ENCODE measurements at regions not wholly inside any gene's neighbourhood (a gene's known extent, or its start where the extent isn't known, plus 50 kb on each side); places are given as distances from the start of the nearest gene placed in this dataset.

DNA sequence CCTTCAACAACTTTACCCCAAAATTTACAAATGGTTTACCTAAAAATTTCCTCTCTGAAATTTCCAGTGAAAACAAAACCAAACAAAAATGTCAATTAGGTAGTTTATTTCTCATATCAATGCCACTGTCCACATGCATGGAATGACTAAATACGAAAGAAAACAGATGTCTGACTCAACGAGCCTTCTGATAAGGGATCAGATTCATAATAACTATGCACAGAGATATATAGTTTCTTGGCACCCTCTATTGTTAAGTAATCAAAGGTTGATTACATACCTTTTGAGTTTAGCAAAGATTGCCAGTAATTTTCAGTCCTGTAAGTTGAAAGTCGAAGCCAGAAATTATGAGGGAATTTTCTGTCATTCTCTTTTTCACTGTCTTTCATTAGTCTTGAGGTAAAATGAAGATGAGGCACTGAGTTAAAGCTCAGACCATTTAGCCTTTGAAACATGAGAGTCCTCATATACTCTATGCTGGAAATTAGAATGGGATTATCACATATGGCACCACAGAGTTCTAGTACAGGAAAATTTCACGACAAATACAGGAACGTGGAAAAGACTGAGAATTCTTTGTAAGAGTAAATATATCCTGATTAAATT is 519.1 kb upstream of the ANKRD30A start:
- TF ChIP-seq, protein P1, sequence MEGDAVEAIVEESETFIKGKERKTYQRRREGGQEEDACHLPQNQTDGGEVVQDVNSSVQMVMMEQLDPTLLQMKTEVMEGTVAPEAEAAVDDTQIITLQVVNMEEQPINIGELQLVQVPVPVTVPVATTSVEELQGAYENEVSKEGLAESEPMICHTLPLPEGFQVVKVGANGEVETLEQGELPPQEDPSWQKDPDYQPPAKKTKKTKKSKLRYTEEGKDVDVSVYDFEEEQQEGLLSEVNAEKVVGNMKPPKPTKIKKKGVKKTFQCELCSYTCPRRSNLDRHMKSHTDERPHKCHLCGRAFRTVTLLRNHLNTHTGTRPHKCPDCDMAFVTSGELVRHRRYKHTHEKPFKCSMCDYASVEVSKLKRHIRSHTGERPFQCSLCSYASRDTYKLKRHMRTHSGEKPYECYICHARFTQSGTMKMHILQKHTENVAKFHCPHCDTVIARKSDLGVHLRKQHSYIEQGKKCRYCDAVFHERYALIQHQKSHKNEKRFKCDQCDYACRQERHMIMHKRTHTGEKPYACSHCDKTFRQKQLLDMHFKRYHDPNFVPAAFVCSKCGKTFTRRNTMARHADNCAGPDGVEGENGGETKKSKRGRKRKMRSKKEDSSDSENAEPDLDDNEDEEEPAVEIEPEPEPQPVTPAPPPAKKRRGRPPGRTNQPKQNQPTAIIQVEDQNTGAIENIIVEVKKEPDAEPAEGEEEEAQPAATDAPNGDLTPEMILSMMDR (IDR thresholded peaks at IDR 0.05; ENCODE audit: insufficient read depth, low read depth, low read length), result no peak
- no peak for TF ChIP-seq EZH2 (IDR thresholded peaks at IDR 0.05; ENCODE audit: insufficient read depth, low read length)

All from astrocyte (in vitro differentiated cells and primary cell).